ENCODE measurements at regions not wholly inside any gene's neighbourhood (a gene's known extent, or its start where the extent isn't known, plus 50 kb on each side); places are given as distances from the start of the nearest gene placed in this dataset.

DNA sequence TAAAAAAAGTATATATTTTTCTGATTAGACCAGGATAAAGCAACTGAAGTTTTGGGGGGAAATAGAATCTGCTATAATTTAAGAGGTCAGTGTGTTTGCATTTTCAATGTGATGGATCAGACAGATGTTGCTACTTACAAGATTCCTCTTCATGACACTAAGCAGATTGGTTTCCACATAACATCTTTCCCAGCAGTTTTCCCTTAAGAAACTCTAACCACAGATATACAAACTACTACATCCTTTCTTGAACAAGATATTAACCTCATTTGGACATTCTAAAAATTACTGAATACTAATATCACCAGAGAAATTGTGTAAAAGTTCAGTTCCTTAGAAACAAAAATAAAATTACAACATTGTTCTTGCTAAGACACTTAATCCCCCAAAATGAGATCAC is 106.7 kb upstream of the GUCY1A1 start:
- TF ChIP-seq, protein P1, sequence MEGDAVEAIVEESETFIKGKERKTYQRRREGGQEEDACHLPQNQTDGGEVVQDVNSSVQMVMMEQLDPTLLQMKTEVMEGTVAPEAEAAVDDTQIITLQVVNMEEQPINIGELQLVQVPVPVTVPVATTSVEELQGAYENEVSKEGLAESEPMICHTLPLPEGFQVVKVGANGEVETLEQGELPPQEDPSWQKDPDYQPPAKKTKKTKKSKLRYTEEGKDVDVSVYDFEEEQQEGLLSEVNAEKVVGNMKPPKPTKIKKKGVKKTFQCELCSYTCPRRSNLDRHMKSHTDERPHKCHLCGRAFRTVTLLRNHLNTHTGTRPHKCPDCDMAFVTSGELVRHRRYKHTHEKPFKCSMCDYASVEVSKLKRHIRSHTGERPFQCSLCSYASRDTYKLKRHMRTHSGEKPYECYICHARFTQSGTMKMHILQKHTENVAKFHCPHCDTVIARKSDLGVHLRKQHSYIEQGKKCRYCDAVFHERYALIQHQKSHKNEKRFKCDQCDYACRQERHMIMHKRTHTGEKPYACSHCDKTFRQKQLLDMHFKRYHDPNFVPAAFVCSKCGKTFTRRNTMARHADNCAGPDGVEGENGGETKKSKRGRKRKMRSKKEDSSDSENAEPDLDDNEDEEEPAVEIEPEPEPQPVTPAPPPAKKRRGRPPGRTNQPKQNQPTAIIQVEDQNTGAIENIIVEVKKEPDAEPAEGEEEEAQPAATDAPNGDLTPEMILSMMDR (IDR thresholded peaks at IDR 0.05): no peak
- no peak for TF ChIP-seq POLR2A (IDR thresholded peaks at IDR 0.05)
